Uterus (tissue), 2 donors: ENCODE measurements at regions not wholly inside any gene's neighbourhood (a gene's known extent, or its start where the extent isn't known, plus 50 kb on each side); places are given as distances from the start of the nearest gene placed in this dataset.

Experiments
- POLR2A ChIP-seq, 2 donors: fragments of 450-650 bp; IDR thresholded peaks; one replicate each; pipeline ENCODE4 v1.6.1; 2016; ENCODE audit warnings: antibody characterized with exemption in 2 of 2, mild to moderate bottlenecking in 1 of 2, moderate library complexity in 1 of 2
- TF ChIP-seq, protein P1 (sequence below), 4 experiments: fragments of 200-600 bp in 2 of 4; fragments of 450-650 bp in 2 of 4; sonication (generic) in 2 of 4; IDR thresholded peaks; one replicate each; pipeline ENCODE4 v1.5.1; 2016 to 2019; ENCODE audit warnings: antibody characterized with exemption in 4 of 4, mild to moderate bottlenecking in 2 of 4, moderate library complexity in 1 of 4

DNA sequence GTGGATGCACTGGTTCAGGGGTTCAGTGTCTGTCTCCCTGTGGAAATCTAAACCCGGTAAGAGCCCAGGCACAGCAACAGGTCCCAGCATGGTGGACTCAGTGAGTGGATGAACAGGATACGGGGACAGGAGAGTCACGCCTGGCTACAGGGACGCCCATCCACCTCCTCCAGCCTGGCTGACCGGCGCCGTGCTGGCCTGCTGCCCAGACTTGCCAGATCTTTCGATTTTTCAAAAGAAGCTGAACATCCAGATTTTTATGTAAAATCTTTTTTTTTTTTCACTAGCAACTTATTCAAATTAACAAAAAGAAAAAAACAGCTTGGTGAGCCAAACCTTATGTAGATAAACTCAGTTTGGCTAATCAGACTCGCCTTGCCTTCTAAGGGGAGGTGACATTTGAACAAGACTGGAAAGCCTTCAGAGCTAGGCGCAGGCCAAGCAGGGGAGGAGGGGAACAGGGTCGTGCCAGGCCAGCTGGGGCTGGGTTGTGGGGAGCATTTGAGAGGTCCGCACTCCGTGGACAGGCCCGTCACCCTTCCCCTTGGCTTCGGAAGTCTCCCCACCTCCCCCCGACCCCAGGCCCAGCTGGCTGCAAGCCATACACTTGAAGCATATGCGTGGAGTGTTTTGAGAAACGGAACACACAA lies 87.8 kb upstream of the NCOR2 start:
- no peak for TF ChIP-seq POLR2A (IDR thresholded peaks at IDR 0.05)
- TF ChIP-seq, protein P1, sequence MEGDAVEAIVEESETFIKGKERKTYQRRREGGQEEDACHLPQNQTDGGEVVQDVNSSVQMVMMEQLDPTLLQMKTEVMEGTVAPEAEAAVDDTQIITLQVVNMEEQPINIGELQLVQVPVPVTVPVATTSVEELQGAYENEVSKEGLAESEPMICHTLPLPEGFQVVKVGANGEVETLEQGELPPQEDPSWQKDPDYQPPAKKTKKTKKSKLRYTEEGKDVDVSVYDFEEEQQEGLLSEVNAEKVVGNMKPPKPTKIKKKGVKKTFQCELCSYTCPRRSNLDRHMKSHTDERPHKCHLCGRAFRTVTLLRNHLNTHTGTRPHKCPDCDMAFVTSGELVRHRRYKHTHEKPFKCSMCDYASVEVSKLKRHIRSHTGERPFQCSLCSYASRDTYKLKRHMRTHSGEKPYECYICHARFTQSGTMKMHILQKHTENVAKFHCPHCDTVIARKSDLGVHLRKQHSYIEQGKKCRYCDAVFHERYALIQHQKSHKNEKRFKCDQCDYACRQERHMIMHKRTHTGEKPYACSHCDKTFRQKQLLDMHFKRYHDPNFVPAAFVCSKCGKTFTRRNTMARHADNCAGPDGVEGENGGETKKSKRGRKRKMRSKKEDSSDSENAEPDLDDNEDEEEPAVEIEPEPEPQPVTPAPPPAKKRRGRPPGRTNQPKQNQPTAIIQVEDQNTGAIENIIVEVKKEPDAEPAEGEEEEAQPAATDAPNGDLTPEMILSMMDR (IDR thresholded peaks at IDR 0.05), result no peak
